ENCODE measurements at regions not wholly inside any gene's neighbourhood (a gene's known extent, or its start where the extent isn't known, plus 50 kb on each side); places are given as distances from the start of the nearest gene placed in this dataset.

GRCh38 chr10:91355998-91356397 is 54.1 kb upstream of the HECTD2 start:
- TF ChIP-seq CREB1 (CRISPR knock-in tag; IDR thresholded peaks at IDR 0.05), result no peak
- TF ChIP-seq CTCF (IDR thresholded peaks at IDR 0.05), result no peak
- no peak for TF ChIP-seq USF1 (CRISPR knock-in tag; IDR thresholded peaks at IDR 0.05)
- no peak for TF ChIP-seq E2F1 (CRISPR knock-in tag; IDR thresholded peaks at IDR 0.05)
- TF ChIP-seq GRHL2 (CRISPR knock-in tag; IDR thresholded peaks at IDR 0.05; ENCODE audit: insufficient replicate concordance, severe bottlenecking), result no peak
- TF ChIP-seq ZNF317 (CRISPR knock-in tag; IDR thresholded peaks at IDR 0.05; ENCODE audit: borderline replicate concordance, low read depth), result no peak
- no peak for TF ChIP-seq ZNF423 (CRISPR knock-in tag; IDR thresholded peaks at IDR 0.05)
- no peak for TF ChIP-seq ARID4B (CRISPR knock-in tag; IDR thresholded peaks at IDR 0.05; ENCODE audit: borderline replicate concordance)
- no peak for TF ChIP-seq TCF7 (CRISPR knock-in tag; IDR thresholded peaks at IDR 0.05; ENCODE audit: low read depth)
- TF ChIP-seq IRF2 (CRISPR knock-in tag; IDR thresholded peaks at IDR 0.05; ENCODE audit: borderline replicate concordance, low read depth), result no peak

Data from WTC11 (cell line).